ENCODE measurements at regions not wholly inside any gene's neighbourhood (a gene's known extent, or its start where the extent isn't known, plus 50 kb on each side); places are given as distances from the start of the nearest gene placed in this dataset.
A peak's percentile ranks its signal among the peaks of the same experiment; 100 is the strongest.

GRCh38 chr5:71996789-71997188 is 110.5 kb upstream of the MAP1B start:
- no peak overlapping the region for H3K4me3 Mint-ChIP-seq
- no peak overlapping the region for H3K27ac Mint-ChIP-seq
- no peaks in the 10 kb centered on the region for H3K4me1 Mint-ChIP-seq
- H3K9me3 ChIP-seq (ENCODE audit: control insufficient read depth, low read length, poor library complexity, severe bottlenecking): no peaks in the 10 kb centered on the region
- H3K27me3 Mint-ChIP-seq: peaks cover 9% of the 10 kb centered on the region
- H3K36me3 Mint-ChIP-seq (ENCODE audit: low read depth): no peaks in the 10 kb centered on the region
- ATAC-seq (no peak), DNase-seq (no peak)

- Mint-ChIP-seq H3K36me3 (ENCODE audit: low read depth) (no peaks in the 10 kb centered on the region), H3K27me3 (peaks cover 9% of the 10 kb centered on the region), H3K27ac (no peak overlapping the region), H3K4me3 (no peak overlapping the region), H3K4me1 (no peaks in the 10 kb centered on the region)
- H3K9me3 ChIP-seq (ENCODE audit: control insufficient read depth, low read length, poor library complexity, severe bottlenecking): no peaks in the 10 kb centered on the region
- ATAC-seq (no peak), DNase-seq (no peak)
These were observed 108.5 kb upstream of the MAP1B start for GRCh38 chr5:71998746-71999145.

GRCh38 chr5:72000707-72001106 is 106.6 kb upstream of the MAP1B start:
- H3K4me3 Mint-ChIP-seq: no peak overlapping the region
- H3K9me3 ChIP-seq (ENCODE audit: control insufficient read depth, low read length, poor library complexity, severe bottlenecking): no peaks in the 10 kb centered on the region
- H3K27ac Mint-ChIP-seq: no peak overlapping the region
- ATAC-seq (no peak), DNase-seq (no peak)
- peaks cover 12% of the 10 kb centered on the region for H3K27me3 Mint-ChIP-seq
- no peaks in the 10 kb centered on the region for H3K36me3 Mint-ChIP-seq (ENCODE audit: low read depth)
- H3K4me1 Mint-ChIP-seq: no peaks in the 10 kb centered on the region

GRCh38 chr5:72005671-72006070 is 101.6 kb upstream of the MAP1B start:
- Mint-ChIP-seq H3K4me3 (no peak overlapping the region), H3K36me3 (ENCODE audit: low read depth) (no peaks in the 10 kb centered on the region), H3K27me3 (peaks cover 23% of the 10 kb centered on the region), H3K27ac (no peak overlapping the region), H3K4me1 (peaks cover 2% of the 10 kb centered on the region)
- no peaks in the 10 kb centered on the region for H3K9me3 ChIP-seq (ENCODE audit: control insufficient read depth, low read length, poor library complexity, severe bottlenecking)
- DNase-seq (no peak), ATAC-seq (no peak)

- no peaks in the 10 kb centered on the region for H3K9me3 ChIP-seq (ENCODE audit: control insufficient read depth, low read length, poor library complexity, severe bottlenecking)
- peaks cover 2% of the 10 kb centered on the region for H3K4me1 Mint-ChIP-seq
- no peaks in the 10 kb centered on the region for H3K36me3 Mint-ChIP-seq (ENCODE audit: low read depth)
These were observed 100.9 kb upstream of the MAP1B start for GRCh38 chr5:72006361-72006760.

GRCh38 chr5:72007336-72008111 is 99.8 kb upstream of the MAP1B start:
- Mint-ChIP-seq H3K4me3 (no peak overlapping the region), H3K27me3 (peaks cover 34% of the 10 kb centered on the region), H3K36me3 (ENCODE audit: low read depth) (no peaks in the 10 kb centered on the region), H3K27ac (no peak overlapping the region), H3K4me1 (peaks cover 2% of the 10 kb centered on the region)
- no peak for DNase-seq
- no peak for ATAC-seq
- H3K9me3 ChIP-seq (ENCODE audit: control insufficient read depth, low read length, poor library complexity, severe bottlenecking): no peaks in the 10 kb centered on the region

More at GRCh38 chr5:72006361-72006760, 100.9 kb upstream of the MAP1B start:
- DNase-seq (no peak), ATAC-seq (no peak)
- H3K27ac Mint-ChIP-seq: no peak overlapping the region
- H3K4me3 Mint-ChIP-seq: no peak overlapping the region
- peaks cover 28% of the 10 kb centered on the region for H3K27me3 Mint-ChIP-seq

GRCh38 chr5:72009280-72009679 is 98.0 kb upstream of the MAP1B start:
- Mint-ChIP-seq H3K27me3 (peaks cover 40% of the 10 kb centered on the region), H3K4me1 (peaks cover 2% of the 10 kb centered on the region), H3K36me3 (ENCODE audit: low read depth) (no peaks in the 10 kb centered on the region), H3K4me3 (no peak overlapping the region), H3K27ac (no peak overlapping the region)
- no peaks in the 10 kb centered on the region for H3K9me3 ChIP-seq (ENCODE audit: control insufficient read depth, low read length, poor library complexity, severe bottlenecking)
- no peak for ATAC-seq
- no peak for DNase-seq

- DNase-seq: no peak
- Mint-ChIP-seq H3K27me3 (peaks cover 33% of the 10 kb centered on the region), H3K36me3 (ENCODE audit: low read depth) (no peaks in the 10 kb centered on the region), H3K4me1 (peaks cover 2% of the 10 kb centered on the region), H3K4me3 (no peak overlapping the region), H3K27ac (no peak overlapping the region)
- no peak for ATAC-seq
- H3K9me3 ChIP-seq (ENCODE audit: control insufficient read depth, low read length, poor library complexity, severe bottlenecking): no peaks in the 10 kb centered on the region
These were observed 96.8 kb upstream of the MAP1B start for GRCh38 chr5:72010430-72010829.

- H3K9me3 ChIP-seq (ENCODE audit: control insufficient read depth, low read length, poor library complexity, severe bottlenecking): no peaks in the 10 kb centered on the region
- peaks cover 20% of the 10 kb centered on the region for H3K27me3 Mint-ChIP-seq
- no peak overlapping the region for H3K4me3 Mint-ChIP-seq
- H3K27ac Mint-ChIP-seq: no peak overlapping the region
- DNase-seq (no peak), ATAC-seq (no peak)
- H3K36me3 Mint-ChIP-seq (ENCODE audit: low read depth): no peaks in the 10 kb centered on the region
- no peaks in the 10 kb centered on the region for H3K4me1 Mint-ChIP-seq
These were observed 94.4 kb upstream of the MAP1B start for GRCh38 chr5:72012906-72013305.

- no peak for DNase-seq
- H3K4me1 Mint-ChIP-seq: no peaks in the 10 kb centered on the region
- H3K27me3 Mint-ChIP-seq: peaks cover 24% of the 10 kb centered on the region
- ATAC-seq: no peak
- no peak overlapping the region for H3K27ac Mint-ChIP-seq
- H3K9me3 ChIP-seq (ENCODE audit: control insufficient read depth, low read length, poor library complexity, severe bottlenecking): no peaks in the 10 kb centered on the region
- H3K36me3 Mint-ChIP-seq (ENCODE audit: low read depth): no peaks in the 10 kb centered on the region
- H3K4me3 Mint-ChIP-seq: no peak overlapping the region
These were observed 93.3 kb upstream of the MAP1B start for GRCh38 chr5:72013766-72014624.

- H3K9me3 ChIP-seq (ENCODE audit: control insufficient read depth, low read length, poor library complexity, severe bottlenecking): no peaks in the 10 kb centered on the region
- no peaks in the 10 kb centered on the region for H3K4me1 Mint-ChIP-seq
- peaks cover 29% of the 10 kb centered on the region for H3K27me3 Mint-ChIP-seq
- no peak for ATAC-seq
- no peak overlapping the region for H3K4me3 Mint-ChIP-seq
- no peaks in the 10 kb centered on the region for H3K36me3 Mint-ChIP-seq (ENCODE audit: low read depth)
- no peak overlapping the region for H3K27ac Mint-ChIP-seq
- no peak for DNase-seq
These were observed 92.1 kb upstream of the MAP1B start for GRCh38 chr5:72015103-72015548.

- ATAC-seq (peak; percentile 66), DNase-seq (peak in 2 of 3 donors; percentile 18 to 27)
- Mint-ChIP-seq H3K4me1 (no peaks in the 10 kb centered on the region), H3K36me3 (ENCODE audit: low read depth) (no peaks in the 10 kb centered on the region), H3K27me3 (peaks cover 24% of the 10 kb centered on the region), H3K4me3 (no peak overlapping the region), H3K27ac (no peak overlapping the region)
- no peaks in the 10 kb centered on the region for H3K9me3 ChIP-seq (ENCODE audit: control insufficient read depth, low read length, poor library complexity, severe bottlenecking)
These were observed 89.0 kb upstream of the MAP1B start for GRCh38 chr5:72018143-72018803.
